Stimulated activated CD8-positive, alpha-beta memory T cell treated with anti-CD3 and anti-CD28 coated beads, Interleukin-4, amount 100 ng/mL, for 48 hours (primary cell): ENCODE measurements at regions not wholly inside any gene's neighbourhood (a gene's known extent, or its start where the extent isn't known, plus 50 kb on each side); places are given as distances from the start of the nearest gene placed in this dataset.

Experiments used
- DNase-seq: peaks from one replicate; pipeline ENCODE4 v3.0.0-alpha.2; 2020

DNA sequence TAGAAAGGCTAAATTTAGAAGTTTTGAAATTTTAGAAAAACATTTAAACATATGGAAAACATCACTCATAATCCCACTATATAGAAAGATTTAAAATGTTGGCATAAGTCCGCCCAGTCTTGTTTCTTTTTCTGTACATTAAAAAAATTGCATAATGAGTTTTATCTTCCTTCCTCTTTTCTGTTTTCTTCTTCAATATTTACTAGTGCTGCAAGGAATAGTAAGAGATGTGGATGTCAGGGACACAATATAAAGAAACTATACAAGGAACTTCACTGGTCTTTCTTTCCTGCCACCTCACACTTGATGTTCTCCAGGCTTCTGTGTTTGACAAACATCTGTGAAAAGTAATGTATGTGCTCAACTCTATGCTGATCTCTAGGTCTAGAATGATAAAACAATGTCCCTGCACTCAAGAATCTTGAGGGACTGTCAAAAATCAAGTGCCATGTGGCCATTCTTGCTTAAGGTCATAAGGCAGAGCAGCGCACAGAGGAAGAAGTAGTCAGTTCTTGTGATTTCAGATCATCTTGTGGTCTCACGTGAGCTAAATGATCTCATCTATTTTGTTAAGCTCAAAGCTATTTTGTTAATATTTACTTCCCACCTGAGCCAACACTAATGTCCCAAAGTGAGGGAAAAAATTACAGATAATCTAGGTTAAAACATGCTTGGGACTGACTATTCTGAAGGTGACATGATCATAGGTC, 186.9 kb upstream of the OBI1 start:
- DNase-seq: no peak

DNA sequence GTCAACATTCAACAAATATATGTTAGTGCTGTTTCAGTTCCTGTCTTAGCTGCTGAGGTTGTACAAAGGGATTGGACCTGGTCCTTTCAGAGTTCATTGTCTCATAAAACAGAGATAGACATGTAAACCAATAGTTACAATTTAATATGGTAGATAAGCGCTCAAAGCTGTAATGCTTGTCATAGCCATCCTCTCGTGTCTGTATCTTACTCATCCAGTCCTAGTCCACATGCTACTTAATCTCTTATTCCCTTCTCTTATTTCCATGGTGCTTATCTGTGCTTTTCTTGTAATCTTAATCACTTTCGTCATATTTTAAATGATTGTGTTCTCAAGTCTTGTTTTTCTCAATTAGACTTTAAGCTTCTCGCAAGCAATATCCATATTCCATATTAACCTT, 185.2 kb upstream of the OBI1 start:
- DNase-seq: no peak

DNA sequence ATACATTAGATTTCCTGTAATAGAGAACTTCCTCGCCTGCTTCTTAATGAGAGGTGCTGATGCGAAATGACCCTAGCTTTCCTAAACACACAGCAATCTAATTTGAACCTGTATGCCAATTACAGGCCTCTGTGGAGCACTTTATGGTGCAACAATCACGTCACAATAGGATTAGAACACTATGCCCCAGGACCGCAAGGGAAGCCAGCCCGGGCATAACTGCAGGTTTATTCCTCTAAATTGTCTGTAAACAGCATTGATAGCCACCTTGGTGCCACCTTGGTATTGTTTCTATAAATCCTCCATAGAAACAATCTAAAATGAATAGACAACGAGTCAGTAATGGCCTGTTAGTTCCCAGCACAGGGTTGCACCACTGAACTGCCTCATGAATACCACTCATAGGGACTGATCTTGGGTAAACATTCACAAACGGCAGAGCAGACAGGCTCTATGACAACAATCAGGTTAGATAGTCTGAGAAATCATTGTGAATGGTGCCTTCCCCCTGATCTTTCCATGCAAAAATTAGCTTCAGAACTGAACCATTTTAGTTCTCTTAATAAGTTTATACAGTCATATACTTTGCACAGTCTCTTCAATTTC, 182.5 kb upstream of the OBI1 start:
- DNase-seq: no peak

DNA sequence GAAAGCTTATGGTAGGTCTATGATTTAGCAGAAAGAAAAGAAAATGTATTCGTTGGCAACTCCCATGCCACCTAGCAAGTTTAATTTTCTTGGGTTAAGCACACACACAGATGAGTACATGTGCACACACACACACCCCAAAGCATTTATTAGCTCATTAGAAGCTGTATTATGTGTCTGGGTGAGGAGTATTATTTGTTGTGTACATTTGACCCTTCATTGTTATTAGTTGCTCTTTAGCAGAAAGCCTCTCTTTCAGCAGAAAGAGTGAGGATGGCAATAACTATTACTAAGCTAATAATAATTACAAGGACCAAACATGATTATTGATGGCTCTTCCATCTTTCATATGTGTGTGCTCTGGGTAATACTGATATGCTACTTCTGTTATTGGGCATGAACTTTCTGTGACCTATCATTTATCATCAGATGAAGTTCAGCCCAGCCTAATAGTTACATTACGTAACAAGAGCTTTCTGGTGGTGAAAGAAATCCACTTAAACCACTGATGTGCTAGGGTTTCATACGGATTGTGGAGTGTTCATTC, 177.4 kb upstream of the OBI1 start:
- DNase-seq: no peak

DNA sequence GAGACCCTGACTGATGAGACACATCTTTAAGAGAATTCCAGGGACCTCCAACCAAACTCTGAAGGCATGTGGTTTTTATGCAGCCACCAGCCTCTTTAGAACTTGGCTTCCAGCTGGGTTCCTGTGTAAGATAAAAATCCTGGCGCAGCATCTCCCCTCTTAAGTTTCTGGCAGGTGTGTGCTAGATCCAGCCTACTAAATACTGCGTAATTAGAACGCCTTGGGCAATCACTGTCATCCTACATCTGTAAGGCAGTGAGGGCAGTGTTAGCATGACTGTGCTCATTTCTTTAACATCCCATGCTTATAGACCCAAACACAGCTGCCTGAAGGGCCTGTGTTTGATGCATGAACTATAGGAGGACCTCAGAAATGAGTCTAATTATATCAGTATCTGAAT, 173.5 kb upstream of the OBI1 start:
- DNase-seq: no peak

DNA sequence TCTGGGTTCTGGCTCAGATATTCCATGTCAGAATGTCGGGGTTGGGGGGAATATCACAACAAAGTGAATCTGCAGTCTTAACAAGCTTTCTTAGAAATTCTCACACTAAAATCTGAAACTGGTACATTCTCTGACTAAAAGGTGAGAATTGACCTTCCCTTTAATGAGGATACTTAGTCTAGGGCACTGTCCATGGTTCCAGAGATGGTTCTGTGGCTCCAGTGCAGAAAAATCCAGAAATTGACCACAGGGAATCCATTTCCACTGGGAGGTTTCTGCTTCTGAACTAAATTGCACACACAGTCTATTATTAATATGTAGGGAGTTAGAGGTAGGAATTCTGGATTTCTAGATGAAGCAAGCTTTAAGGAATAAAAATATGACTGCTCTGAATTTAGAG, 171.6 kb upstream of the OBI1 start:
- no peak for DNase-seq

DNA sequence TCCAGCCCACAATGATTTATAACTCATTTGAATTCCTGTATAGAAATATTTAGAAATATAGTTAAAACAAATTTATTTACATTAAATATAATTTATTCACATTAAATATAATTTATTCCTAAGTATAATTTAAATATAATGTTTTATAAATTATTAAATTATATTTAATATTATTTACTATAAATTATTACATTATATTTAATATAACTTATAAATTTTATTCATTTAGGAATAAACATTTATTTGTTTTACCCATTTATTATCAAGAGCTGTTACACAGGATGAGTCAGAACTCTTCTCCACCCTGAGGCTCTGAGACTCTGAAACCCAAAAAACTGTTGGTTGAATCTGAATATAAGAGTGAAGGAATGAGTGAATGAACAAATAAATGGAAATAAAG, 170.9 kb upstream of the OBI1 start:
- DNase-seq: no peak

DNA sequence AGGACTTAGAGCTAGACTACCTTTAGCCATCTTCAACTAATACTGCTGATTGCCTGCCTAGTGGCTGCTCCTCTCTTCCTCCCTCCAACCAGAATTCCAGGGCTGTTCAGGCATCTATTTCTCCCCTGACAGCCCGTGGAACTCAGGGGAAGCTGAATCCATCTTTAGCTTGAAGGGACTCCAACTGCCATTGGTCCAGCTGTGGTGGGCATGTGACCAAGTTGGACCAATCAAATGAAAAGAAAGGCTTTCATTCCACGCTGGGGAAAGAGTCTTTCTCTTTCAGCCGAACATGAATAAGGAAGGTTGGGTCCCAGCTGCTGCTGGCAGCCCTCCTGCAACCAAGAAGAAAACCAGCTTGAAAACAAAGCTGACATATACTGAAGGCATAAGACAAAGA, 168.5 kb upstream of the OBI1 start:
- no peak for DNase-seq

DNA sequence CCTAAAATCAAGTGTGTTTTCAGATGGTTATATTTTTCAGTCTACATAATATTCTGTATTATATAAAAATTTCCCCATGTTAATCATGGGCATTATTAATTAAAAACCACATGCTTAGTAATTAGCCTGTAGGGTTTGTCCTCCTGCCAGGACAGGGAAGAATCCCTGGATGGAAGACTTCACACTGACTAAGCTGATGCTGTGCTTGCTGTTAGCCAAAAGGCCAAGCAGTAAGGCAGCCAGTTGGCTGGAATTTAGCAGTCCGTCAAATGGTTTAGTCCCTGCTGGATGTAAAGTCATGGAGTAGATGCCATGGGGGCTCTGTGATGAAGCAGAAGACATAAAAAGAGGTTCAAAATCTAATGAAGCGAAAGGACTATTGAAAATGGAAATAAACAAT, 168.0 kb upstream of the OBI1 start:
- DNase-seq: no peak

DNA sequence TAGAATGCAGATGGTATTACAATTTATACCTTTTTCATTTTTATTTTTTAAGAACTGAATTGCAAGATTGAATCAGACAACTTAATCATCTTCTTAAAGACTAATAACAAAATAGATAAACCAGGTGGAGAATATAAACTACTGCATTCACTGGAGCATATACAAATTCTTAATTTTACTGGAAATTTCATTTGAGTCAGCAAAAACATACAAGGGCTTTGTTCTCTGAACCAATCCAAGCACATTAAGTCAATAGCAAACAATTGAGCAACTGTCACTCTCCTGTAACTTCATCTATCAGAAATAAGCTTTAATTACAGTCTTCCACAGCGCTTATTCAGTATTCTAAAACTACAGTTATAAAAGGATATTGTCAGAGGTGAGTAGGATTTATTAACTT, 167.4 kb upstream of the OBI1 start:
- no peak for DNase-seq

DNA sequence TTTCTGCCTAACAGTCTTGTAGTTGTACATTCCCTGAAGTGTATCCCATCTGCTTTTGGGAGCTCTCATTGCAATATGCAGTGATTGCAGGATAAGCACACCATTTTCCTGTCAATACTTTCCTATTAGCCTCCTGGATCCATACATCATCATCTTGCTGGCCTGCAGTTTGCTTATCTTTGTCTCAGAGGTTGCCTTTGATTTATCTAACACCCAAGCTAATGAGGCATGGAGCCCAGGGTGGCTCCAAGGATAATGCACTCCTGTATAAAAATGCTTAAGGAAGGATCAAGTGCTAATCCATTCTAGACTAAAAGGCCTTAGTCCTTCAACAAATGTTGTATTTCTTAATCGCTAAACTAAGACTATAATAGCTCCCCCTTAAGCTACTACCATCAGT, 161.6 kb upstream of the OBI1 start:
- DNase-seq: no peak

DNA sequence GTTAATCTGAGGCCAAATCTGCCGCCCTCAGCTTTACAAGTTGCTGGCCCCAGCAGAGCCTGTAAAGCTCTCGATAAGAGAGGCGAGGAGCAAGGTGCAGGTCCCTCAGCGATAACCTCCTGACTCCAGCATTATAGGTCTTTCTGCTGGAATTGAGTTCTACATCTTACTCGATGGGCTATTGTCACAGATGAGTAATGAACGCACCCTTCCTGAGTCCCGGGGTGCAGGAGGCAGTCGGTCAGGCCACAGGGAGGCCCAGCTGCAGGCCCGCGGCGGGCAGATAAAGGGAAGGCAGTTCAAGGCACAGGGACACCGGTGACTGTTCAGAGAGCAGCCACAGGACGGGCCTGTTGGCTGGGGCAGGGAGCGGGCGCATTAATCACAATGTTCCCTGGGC, 157.6 kb upstream of the OBI1 start:
- DNase-seq: no peak

DNA sequence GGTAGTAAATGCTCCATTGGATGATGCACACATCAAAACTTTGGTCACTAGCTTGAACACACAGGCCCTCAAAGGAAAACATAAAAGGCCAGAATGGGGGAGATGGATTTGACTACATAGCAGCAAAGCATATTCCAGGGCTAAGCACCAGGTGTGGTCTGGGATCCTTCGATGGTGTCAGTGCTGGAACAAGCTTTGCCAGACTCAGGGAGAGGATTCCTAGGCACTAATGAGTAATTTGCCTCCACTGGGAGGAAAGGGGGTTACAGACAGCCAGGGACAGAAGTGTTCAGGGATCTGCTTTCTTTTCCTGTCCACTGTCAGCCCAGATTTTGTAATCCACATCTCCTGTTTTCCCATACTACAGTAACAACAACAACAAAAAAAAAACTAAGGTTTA, 157.2 kb upstream of the OBI1 start:
- no peak for DNase-seq

DNA sequence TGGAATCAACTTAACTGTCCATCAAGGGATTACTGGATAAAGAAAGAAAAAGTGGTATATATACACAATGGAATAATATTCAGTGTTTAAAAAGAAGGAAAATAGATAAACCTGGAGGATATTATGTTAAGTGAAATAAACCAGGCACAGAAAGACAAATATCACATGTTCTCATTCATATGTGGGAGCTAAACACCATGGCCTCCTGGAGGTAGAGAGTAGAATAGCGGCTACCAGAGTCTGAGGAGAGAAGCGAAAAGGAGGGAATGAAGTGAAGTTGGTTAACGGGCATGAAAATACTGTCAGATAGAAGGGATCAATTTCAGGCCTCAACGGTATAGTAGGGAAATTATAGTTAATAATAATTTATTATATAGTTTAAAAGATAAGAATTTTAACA, 147.5 kb upstream of the OBI1 start:
- no peak for DNase-seq

DNA sequence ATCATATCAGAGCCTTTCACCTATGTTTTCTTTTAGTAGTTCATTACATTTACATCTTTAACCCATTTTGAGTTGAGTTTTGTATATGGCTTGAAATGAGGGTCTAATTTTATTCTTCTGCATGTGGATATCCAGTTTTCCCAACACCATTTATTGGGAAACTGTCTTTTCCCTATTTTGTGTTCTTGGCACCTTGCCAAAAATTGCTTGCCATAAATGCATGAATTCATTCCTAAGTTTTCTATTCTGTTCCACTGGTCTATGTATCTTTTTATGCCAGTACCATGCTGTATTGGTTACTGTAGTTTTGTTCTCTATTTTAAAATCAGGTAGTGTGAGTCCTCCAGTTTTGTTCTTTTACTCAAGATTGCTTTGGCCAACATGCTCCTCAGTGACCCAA, 144.0 kb upstream of the OBI1 start:
- DNase-seq: no peak

DNA sequence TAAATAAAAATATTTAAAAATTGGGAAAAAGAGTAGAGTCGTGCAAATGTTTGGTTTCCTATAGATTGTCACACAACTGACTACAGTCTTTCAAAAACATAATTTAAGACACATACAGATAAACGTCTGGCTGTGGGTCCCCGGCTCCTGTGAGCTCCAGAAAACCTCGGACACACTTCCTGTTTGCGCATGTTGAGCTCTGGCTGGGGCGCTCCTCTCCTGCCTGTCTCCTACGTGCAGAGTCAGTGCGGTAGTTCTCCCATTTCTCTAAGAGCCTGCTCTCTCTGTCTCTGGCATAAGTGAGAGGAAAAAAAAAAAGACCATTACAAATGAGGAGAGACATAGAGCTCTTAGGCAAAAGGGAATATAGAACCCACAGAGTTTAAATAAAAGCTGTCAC, 128.2 kb upstream of the OBI1 start:
- no peak for DNase-seq

DNA sequence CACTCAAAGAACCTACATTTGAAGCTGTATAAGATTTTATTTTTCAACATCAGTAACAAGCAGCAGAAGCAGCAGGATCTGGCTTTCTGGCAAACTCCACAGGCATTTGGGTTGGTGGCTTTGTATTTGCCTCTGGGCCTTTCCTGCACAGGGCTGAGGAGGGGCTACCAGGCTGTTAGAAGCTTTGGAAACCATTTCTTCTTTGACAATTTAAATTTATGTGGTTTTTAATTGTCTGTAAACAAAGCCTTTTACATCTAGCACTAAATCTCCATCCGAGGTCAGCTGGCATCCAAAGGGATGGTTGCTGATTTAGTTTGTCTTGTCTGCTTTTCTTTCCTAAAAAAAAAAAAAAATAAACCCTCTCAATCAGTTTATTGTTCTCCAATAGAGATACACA, 127.5 kb upstream of the OBI1 start:
- no peak for DNase-seq

DNA sequence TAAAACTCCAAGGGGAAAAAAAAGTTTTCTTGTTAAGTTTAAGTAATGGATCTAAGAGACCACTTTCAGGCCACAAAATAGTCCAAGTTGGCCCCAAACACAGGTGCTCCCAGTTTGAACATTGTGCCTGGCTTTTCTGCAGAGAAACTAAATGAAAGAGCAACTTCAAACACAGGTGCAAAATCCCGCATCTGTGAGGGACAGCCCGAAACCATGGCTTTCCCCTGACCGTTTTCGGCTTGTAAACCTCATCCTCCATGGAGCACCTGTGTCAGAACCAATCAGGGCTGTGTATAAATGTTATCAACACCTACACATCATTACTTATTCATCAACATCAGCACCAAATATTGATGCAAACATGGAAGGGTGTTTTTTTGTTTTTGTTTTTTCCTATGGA, 126.8 kb upstream of the OBI1 start:
- DNase-seq: no peak

DNA sequence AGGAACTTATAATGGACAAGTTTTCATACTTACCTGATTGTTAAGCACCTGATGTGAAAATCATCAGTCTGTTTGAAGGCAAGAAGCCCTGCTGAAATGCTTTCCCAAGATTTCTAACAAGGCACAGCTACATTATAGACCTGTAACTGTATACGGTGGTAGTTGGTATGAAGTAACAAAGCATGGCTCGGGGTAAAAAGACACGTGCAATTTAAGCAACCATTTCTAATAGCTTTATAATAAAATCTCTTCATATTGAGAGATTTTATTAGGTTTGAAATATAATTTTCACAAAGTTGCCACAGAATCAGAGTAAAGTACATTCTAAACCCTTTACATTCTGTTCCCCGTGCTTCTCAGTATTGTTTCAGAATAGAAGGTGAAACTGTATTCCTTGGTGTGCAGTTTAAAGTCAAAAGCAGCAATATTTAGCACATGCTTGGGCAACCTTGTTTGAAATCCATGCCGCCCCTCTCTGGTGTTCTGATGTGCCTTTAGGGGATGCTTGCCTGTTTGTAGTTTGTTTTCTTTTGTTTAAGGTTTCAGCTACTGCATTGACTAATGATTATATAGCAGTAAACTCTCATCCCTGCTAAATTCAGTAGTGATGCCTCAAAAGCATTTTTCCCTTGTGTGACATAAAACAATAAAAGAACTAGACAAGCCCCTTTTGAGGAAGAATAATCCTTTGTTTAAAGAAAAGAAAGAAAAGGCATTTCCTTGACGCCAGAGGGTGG, 125.2 kb upstream of the OBI1 start:
- DNase-seq: no peak

DNA sequence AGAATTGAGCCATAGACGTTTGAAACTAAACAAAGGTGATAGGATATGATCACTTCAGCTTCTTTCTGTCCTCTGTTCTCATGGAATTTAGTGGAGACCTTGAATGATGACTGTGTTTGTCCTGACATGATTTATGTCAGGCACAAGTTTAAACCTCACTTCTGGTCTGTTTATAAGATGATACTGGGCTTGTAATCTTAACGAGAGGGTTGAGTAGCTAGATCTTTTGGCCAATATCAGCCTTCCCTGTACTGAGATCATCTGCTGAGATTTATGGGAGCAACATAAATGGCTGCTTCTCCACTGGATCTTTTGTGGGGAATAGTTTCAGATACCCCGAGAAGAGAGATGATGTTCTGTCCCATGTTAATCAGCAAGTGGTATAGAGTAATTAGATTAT, 121.8 kb upstream of the OBI1 start:
- no peak for DNase-seq

DNA sequence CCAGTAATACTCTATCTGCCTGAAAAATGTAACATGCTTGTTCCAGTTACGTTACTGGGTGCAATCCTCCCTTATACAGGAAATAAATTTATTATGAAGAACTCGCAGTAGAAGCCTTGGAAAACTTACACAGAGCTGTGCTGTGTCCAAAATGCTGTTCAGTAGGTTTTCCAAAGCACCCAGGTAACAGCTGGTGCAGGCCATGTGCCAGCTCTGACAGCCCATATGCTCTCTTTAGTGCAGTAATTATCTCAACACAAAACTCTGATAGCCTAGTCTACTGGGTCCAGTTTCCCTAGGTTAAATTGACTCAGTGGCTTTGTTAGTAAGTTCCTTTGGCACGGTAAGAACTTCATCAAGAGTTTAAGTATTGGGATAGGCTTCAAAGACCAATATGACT, 120.7 kb upstream of the OBI1 start:
- no peak for DNase-seq

DNA sequence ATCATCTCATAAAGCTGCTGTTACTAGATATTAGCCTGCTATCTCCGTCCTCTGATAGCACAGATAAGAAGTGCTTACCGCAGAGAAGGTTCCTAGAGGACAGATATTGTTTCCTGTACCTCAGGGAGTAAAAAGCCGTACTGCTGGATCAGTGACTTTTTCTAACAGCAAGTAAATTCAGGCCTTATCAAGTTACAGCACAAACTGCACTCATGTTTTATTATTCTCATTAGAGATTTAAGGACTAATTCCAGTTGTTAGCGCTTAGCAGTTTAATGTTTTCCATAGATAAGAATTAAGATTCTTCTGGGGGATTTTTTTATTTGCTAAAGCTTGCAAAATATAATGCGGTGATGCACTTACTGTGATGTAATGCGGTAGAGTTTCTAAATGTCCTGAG, 119.0 kb upstream of the OBI1 start:
- DNase-seq: no peak

DNA sequence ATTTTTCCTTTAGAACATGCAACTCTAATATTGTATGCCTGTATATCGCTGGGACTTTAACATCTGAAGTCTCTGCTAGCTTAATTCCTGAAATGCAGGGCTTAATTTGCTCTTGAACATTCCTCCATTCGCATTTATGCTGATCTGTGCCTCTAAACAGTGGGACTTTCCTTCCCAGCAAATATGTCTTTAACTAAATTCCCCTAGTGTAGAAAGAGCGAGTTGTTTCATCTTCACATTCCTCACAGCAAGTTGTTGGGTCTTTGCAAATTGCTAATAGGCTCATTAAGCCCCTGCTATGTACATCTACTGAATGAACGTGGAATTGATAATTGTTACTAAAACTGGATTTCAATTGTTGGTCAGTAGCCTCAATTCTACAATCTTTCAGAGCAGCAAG, 118.4 kb upstream of the OBI1 start:
- no peak for DNase-seq

DNA sequence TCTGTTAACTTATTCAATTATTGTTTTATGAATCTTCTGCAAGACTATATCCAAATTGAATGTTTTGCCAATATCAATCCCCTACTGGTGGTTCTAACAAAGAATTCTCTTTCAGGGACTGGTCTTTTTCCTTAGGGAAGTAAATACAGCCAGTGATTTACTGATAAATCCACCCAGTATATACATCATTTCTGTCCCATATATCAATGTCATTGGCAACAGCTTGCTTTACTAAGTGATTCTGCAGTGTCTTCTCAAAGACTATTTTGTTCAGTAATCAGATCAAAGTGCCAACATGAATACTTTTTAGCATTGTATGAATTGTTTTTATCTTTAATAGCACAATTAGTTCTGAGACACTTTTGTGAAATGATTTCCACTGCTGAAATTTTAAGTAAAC, 114.0 kb upstream of the OBI1 start:
- no peak for DNase-seq
